LNCAP (cell line): ENCODE measurements at regions not wholly inside any gene's neighbourhood (a gene's known extent, or its start where the extent isn't known, plus 50 kb on each side); places are given as distances from the start of the nearest gene placed in this dataset.

Source experiments
- TF ChIP-seq, protein P1 (sequence below): fragments of 450-650 bp; IDR thresholded peaks from 2 replicates; pipeline ENCODE4 v1.5.1; 2017; ENCODE audit warnings: mild to moderate bottlenecking

DNA sequence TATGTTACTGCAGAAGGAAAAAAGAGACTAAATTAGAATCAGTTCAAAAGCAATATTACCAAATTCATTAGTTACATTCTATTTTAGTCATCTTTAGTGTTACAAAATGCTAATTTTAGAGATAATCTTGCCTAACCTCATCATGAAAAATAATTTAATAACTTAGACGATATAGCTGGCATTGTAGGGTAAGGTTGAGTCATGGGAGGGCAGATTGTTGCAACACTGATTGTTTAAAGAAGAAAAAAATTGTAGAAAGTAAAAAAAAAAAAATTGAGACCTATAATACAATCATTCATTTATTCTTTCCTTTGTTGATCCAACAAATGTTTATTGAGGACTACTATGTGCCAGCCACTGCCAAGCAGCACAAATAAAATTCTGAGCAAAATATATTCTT, 330.9 kb downstream of the GBA3 start:
- TF ChIP-seq, protein P1, sequence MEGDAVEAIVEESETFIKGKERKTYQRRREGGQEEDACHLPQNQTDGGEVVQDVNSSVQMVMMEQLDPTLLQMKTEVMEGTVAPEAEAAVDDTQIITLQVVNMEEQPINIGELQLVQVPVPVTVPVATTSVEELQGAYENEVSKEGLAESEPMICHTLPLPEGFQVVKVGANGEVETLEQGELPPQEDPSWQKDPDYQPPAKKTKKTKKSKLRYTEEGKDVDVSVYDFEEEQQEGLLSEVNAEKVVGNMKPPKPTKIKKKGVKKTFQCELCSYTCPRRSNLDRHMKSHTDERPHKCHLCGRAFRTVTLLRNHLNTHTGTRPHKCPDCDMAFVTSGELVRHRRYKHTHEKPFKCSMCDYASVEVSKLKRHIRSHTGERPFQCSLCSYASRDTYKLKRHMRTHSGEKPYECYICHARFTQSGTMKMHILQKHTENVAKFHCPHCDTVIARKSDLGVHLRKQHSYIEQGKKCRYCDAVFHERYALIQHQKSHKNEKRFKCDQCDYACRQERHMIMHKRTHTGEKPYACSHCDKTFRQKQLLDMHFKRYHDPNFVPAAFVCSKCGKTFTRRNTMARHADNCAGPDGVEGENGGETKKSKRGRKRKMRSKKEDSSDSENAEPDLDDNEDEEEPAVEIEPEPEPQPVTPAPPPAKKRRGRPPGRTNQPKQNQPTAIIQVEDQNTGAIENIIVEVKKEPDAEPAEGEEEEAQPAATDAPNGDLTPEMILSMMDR = no peak

DNA sequence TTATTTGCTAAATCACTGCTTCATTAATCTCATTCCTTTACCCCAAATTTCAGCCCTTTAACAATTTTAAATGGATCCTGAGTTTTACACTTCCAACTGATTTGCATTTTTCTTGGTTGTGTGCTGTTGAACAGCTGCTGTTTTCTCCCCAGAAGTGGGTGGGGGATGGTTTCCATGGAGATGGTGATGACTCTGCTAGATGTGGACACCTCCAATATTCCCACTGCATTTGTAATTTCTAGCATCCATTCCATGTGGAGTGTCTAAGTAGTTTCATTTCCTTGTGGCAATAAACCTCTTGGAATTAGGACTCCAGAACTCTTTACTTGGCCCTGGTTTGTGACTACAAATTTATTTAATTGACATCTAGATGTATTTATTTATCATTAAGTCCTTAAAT, 330.4 kb downstream of the GBA3 start:
- TF ChIP-seq, protein P1 = no peak

DNA sequence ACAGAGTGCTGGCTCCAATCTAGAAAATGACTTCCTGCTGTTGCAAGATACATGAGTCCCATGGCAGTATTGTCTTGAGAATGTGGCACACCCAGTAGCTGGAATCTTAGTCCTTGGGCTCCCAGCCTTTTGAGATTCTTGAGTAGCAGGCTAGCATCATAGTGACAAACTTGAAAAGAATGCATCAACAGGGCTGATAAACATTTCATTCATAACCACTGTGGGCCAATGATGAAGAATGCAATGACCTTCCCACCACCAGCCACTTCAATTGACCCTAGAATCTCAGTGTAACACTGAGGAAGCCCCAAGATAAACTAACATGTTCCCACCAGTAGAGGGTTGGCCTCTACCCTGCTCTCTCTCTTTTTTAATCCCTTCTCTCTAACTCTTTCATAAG, 329.3 kb downstream of the GBA3 start:
- TF ChIP-seq, protein P1 = no peak

DNA sequence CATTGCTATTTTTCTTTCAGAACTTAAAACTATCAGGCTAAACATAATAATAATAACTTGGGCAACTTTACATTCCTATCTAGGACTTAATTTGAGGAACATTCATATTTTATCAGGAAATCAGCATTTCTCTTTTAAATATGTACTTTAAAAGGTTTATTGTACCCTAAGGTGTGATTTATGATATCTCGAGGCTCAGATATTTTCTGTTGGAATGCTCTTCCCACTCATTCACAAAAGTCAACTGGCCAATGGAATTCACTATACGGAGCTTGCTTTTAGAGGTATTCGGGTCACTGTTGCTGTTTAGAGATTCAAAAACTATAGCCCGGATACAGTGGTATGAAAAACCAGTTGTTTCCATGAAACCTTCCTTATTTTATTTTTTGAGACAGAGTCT, 328.3 kb downstream of the GBA3 start:
- TF ChIP-seq, protein P1 = no peak

DNA sequence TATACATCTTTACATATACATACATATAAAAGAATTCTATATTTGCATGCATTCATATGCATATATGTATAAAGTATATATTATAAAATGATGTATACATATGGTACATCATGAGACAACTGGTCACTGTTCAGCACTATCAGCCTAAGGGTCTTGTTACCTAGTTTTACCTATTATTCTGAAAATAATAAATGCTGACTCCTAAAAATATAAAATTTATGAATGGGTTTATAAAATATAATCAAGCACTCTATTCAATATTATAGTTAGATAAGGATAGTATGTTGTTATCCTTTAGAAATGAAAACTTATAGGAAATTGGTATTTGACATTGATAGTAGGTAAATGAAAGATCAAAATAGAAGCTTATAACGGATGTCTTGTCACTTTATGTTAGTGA, 324.2 kb downstream of the GBA3 start:
- TF ChIP-seq, protein P1 = no peak

DNA sequence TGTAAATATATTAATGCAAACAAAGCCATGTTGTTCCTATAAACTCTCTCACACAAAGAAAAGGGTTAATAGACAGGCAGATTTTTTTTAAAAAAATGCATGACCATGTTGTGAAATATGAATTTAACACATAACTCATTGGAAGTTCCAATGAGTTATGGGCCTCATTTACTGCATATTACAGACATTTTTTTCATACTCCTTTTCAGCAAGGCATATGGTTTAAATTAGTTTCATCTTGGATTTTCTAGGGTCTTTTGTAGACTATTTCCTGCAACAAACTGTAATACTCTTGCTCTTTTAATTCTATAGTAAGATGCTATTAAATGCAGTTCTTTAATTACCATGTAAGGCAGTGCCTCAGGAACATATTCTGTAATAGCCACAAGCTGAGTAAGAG, 323.1 kb downstream of the GBA3 start:
- TF ChIP-seq, protein P1 = no peak

DNA sequence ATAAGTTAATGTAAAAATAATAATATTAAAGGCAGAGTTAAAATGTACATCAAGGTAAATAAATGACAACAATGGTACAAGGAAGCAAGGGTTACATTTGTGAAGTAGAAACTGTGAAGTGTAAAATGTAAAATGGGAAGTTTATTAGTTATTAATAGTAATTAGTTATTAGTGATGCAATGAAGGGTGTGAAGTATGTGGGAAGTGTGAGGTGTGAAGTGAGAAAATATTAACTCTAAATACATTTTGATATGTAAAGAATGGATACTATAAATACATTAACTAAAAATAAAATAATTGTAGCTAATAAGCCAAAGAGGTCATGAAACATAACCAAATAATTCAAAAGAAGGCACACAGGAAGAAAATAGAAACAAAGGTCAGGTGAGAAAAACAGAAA, 316.4 kb downstream of the GBA3 start:
- TF ChIP-seq, protein P1 = no peak

DNA sequence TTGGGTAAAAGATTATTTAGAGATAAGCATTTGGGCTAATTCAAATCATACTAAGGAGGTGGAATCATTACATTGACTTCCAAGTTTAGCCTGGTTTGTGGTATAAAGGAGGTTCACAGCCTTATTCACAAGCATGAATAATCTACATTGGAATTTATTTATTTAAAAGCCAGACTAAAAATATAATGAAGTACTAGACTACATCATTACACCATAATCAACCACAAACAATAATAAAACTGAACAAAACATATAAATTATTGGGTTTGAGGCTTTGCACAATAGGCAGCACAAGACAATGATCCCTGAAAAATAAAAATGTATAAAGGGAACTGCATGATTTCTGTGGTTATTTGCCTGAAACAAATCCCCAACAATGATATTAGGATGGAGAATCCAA, 314.0 kb downstream of the GBA3 start:
- TF ChIP-seq, protein P1 = no peak
